Fibroblast of lung (primary cell): ENCODE measurements at regions not wholly inside any gene's neighbourhood (a gene's known extent, or its start where the extent isn't known, plus 50 kb on each side); places are given as distances from the start of the nearest gene placed in this dataset.
"Not testable (repeated sequence)": the region's sequence is repeated elsewhere in the genome, so short reads cannot be mapped to it uniquely, and the experiment has no call there.

Experiments used
- CTCF ChIP-seq, 2 donors: IDR thresholded peaks in 1 of 2; conservative IDR thresholded peaks in 1 of 2; 1 replicate in 1 of 2; 2 replicates in 1 of 2; pipeline ENCODE4 v1.5.1; 2011 to 2012; ENCODE audit warnings: low read length in 2 of 2, control low read depth in 1 of 2, inconsistent platforms in 1 of 2, low read depth in 1 of 2, mild to moderate bottlenecking in 1 of 2
- EZH2 ChIP-seq: IDR thresholded peaks from 2 replicates; pipeline ENCODE4 v1.5.1; 2012; ENCODE audit warnings: low read length, control low read depth, mild to moderate bottlenecking; ENCODE audit errors: missing control alignments

GRCh38 chr4:9547470-9547869, 103.3 kb downstream of the DEFB131A start:
- not testable (repeated sequence) for TF ChIP-seq CTCF (conservative IDR thresholded peaks at IDR 0.05 in 1 of 2, IDR thresholded peaks at IDR 0.05 in 1 of 2; ENCODE audit: low read depth in 1 of 2, low read length in 2 of 2); EZH2
